HepG2 (cell line): ENCODE measurements at regions not wholly inside any gene's neighbourhood (a gene's known extent, or its start where the extent isn't known, plus 50 kb on each side); places are given as distances from the start of the nearest gene placed in this dataset.

Source experiments
- ATAC-seq: fragments of 200-7000 bp; cut with Tn5 transposase; 3 replicates; pipeline ENCODE4 v1.9.1; 2020; ENCODE audit warnings: mild to moderate bottlenecking, moderate library complexity
- BruUV-seq: library from RNA; stranded (reverse); fragments of 400-500 nt; replicated peaks from 2 replicates; lab custom pipeline; 2021; lab: Mats Ljungman, UMichigan
- CTCF ChIA-PET: fragments of 300-600 bp; formaldehyde crosslinking; extraction: SDS; loops from one replicate; lab custom pipeline; 2021; ENCODE audit warnings: low total read pairs, inconsistent platforms, low intra/inter-chr PET ratio; lab: Yijun Ruan, JAX
- POLR2A ChIA-PET: fragments of 350-600 bp; sonication (Branson Sonifier 250); formaldehyde crosslinking; loops from one replicate; lab custom pipeline; 2020; ENCODE audit warnings: antibody characterized with exemption, inconsistent platforms; lab: Yijun Ruan, JAX
- DNase-seq: peaks from one replicate; pipeline ENCODE4 v3.0.0-alpha.2; 2015; ENCODE audit warnings: low spot score
- FAIRE-seq: peaks from 3 replicates; lab custom pipeline; 2011; peaks lifted over from hg19 to GRCh38; lab: Jason Lieb, UNC
- H2AFZ ChIP-seq: one replicate; pipeline ENCODE4 v1.6.1; 2011; ENCODE audit warnings: low read length, inconsistent platforms
- H3K27ac ChIP-seq: fragments of 300-600 bp; 3 replicates; pipeline ENCODE4 v1.8.0; 2011; ENCODE audit warnings: mixed run types, mild to moderate bottlenecking, mixed read lengths, low read length, inconsistent platforms; ENCODE audit not compliant: insufficient read depth; ENCODE audit errors: extremely low read length
- H3K27me3 ChIP-seq, 2 experiments: fragments of 200-600 bp in 1 of 2; 2 replicates in 1 of 2; 3 replicates in 1 of 2; pipeline versions ENCODE4 v1.6.0 to v1.8.0; 2011; ENCODE audit warnings: low read length in 2 of 2, mild to moderate bottlenecking in 2 of 2, moderate library complexity in 2 of 2, inconsistent platforms in 1 of 2; ENCODE audit not compliant: insufficient read depth in 2 of 2, control insufficient read depth in 1 of 2
- H3K36me3 ChIP-seq, 2 experiments: fragments of 200-600 bp in 1 of 2; replicated peaks in 1 of 2; 2 replicates in 1 of 2; 3 replicates in 1 of 2; pipeline versions ENCODE4 v1.5.1 to v1.8.0; 2011; ENCODE audit warnings: low read length in 2 of 2, inconsistent platforms in 1 of 2; ENCODE audit not compliant: insufficient read depth in 2 of 2, control insufficient read depth in 1 of 2
- H3K4me1 ChIP-seq: 2 replicates; pipeline ENCODE4 v1.5.1; 2012; ENCODE audit warnings: low read length, inconsistent platforms; ENCODE audit not compliant: insufficient read depth
- H3K4me2 ChIP-seq: 2 replicates; pipeline ENCODE4 v1.6.0; 2011; ENCODE audit warnings: low read depth, low read length, inconsistent platforms
- H3K4me3 ChIP-seq, 3 experiments: fragments of 200-600 bp in 1 of 3; sonication (generic), shearing (Covaris generic) in 1 of 3; replicated peaks in 1 of 3; 2 replicates each; pipeline ENCODE4 v1.5.1; 2011 to 2016; ENCODE audit warnings: low read length in 3 of 3, inconsistent platforms in 2 of 3, low read depth in 2 of 3, mild to moderate bottlenecking in 2 of 3, control low read depth in 1 of 3, mixed read lengths in 1 of 3; ENCODE audit not compliant: insufficient read depth in 1 of 3
- H3K79me2 ChIP-seq: one replicate; pipeline ENCODE4 v1.6.1; 2011; ENCODE audit warnings: low read length, inconsistent platforms; ENCODE audit not compliant: insufficient read depth
- H3K9ac ChIP-seq: 2 replicates; pipeline ENCODE4 v1.6.0; 2011; ENCODE audit warnings: mild to moderate bottlenecking, low read depth, low read length, inconsistent platforms; ENCODE audit not compliant: insufficient read depth
- H3K9me3 ChIP-seq: 2 replicates; pipeline ENCODE4 v1.5.1; 2012; ENCODE audit warnings: mild to moderate bottlenecking, low read length
- H4K20me1 ChIP-seq: 2 replicates; pipeline ENCODE4 v1.6.0; 2011; ENCODE audit warnings: inconsistent platforms, mild to moderate bottlenecking, low read length, moderate library complexity; ENCODE audit not compliant: insufficient read depth
- BCL6 ChIP-seq: IDR thresholded peaks from 2 replicates; pipeline ENCODE4 v1.6.1; 2016; ENCODE audit warnings: missing genetic modification reagents, missing compliant biosample characterization
- KMT2A ChIP-seq: sonication (generic); formaldehyde crosslinking; IDR thresholded peaks from 2 replicates; pipeline ENCODE4 v1.4.0; 2020; ENCODE audit warnings: missing genetic modification reagents
- NR1H2 ChIP-seq: sonication (generic); formaldehyde crosslinking; IDR thresholded peaks from 2 replicates; pipeline ENCODE4 v1.8.1; 2022; ENCODE audit warnings: low read depth, missing genetic modification reagents, borderline replicate concordance
- SIX4 ChIP-seq: sonication (generic); formaldehyde crosslinking; IDR thresholded peaks from 2 replicates; pipeline ENCODE4 v1.4.0; 2020; ENCODE audit warnings: missing genetic modification reagents
- ZFY ChIP-seq: sonication (generic); formaldehyde crosslinking; IDR thresholded peaks from 2 replicates; pipeline ENCODE4 v1.4.0; 2020; ENCODE audit warnings: missing genetic modification reagents
- WGBS: methylation state at CpG from one replicate; pipeline ENCODE4 v1.1.6; 2017; ENCODE audit warnings: low lambda C conversion rate; 5-methylcytosine and 5-hydroxymethylcytosine counted together
- in situ Hi-C: cut with HindIII; loops from 2 replicates; pipeline ENCODE4 v1.10.0; 2017; ENCODE audit warnings: low pct_unique_long_range_greater_than_20kb; ENCODE audit not compliant: extremely low pct_ligation_motif_present
- intact Hi-C: fragments of 100-400 bp; cut with micrococcal nuclease; formaldehyde crosslinking; loops from one replicate; pipeline ENCODE4 v1.10.0; 2022; ENCODE audit not compliant: unreplicated experiment
- TF ChIP-seq, protein P1 (sequence below): sonication (generic); formaldehyde crosslinking; IDR thresholded peaks from 2 replicates; pipeline ENCODE4 v1.4.0; 2020; ENCODE audit warnings: missing genetic modification reagents
- TF ChIP-seq, protein P2 (sequence below): sonication (generic); formaldehyde crosslinking; IDR thresholded peaks from 2 replicates; pipeline ENCODE4 v1.5.1; 2020; ENCODE audit warnings: mild to moderate bottlenecking, missing genetic modification reagents, borderline replicate concordance

DNA sequence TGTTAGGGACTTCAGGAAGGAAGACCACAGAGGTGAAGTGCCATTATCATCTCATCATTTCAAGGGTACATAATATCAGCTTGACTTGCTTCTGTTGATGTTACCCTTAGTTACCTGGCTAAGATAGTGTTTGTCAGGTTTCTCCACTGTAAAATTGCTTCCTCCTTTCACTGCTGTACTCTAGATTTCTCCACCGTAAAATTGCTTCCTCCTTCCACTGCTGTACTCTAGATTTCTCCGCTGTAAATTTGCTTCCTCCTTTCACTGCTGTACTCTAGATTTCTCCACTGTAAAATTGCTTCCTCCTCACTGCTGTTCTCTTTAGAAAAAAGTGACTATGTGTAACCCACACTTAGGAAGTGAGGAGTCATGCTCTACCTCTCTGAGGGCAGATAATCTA lies 1460.3 kb downstream of the SUCLG1 start:
- CTCF ChIA-PET, result no interaction called here
- intact Hi-C loops (no loop called here), in situ Hi-C loops (no loop called here)
- no peak for ATAC-seq
- 22% methylated on average over 2 of the region's 2 CpGs for WGBS
- Histone ChIP-seq H3K4me3 (no peak overlapping the region), H3K4me2 (no peak overlapping the region), H4K20me1 (no peaks in the 10 kb centered on the region), H2AFZ (no peak overlapping the region), H3K27ac (no peak overlapping the region), H3K9ac (no peak overlapping the region), H3K4me1 (no peaks in the 10 kb centered on the region), H3K79me2 (no peaks in the 10 kb centered on the region), H3K9me3 (peaks cover 29% of the 10 kb centered on the region), H3K36me3 (no peaks in the 10 kb centered on the region), H3K27me3 (no peaks in the 10 kb centered on the region)
- no peak for FAIRE-seq
- BruUV-seq, result no TSS peak
- TF ChIP-seq ZFY (CRISPR knock-in tag) (no peak), SIX4 (CRISPR knock-in tag) (no peak), NR1H2 (CRISPR knock-in tag) (no peak), BCL6 (CRISPR knock-in tag) (no peak), KMT2A (no peak)
- TF ChIP-seq, protein P1, sequence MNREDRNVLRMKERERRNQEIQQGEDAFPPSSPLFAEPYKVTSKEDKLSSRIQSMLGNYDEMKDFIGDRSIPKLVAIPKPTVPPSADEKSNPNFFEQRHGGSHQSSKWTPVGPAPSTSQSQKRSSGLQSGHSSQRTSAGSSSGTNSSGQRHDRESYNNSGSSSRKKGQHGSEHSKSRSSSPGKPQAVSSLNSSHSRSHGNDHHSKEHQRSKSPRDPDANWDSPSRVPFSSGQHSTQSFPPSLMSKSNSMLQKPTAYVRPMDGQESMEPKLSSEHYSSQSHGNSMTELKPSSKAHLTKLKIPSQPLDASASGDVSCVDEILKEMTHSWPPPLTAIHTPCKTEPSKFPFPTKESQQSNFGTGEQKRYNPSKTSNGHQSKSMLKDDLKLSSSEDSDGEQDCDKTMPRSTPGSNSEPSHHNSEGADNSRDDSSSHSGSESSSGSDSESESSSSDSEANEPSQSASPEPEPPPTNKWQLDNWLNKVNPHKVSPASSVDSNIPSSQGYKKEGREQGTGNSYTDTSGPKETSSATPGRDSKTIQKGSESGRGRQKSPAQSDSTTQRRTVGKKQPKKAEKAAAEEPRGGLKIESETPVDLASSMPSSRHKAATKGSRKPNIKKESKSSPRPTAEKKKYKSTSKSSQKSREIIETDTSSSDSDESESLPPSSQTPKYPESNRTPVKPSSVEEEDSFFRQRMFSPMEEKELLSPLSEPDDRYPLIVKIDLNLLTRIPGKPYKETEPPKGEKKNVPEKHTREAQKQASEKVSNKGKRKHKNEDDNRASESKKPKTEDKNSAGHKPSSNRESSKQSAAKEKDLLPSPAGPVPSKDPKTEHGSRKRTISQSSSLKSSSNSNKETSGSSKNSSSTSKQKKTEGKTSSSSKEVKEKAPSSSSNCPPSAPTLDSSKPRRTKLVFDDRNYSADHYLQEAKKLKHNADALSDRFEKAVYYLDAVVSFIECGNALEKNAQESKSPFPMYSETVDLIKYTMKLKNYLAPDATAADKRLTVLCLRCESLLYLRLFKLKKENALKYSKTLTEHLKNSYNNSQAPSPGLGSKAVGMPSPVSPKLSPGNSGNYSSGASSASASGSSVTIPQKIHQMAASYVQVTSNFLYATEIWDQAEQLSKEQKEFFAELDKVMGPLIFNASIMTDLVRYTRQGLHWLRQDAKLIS (CRISPR knock-in tag), result no peak
- TF ChIP-seq, protein P2, sequence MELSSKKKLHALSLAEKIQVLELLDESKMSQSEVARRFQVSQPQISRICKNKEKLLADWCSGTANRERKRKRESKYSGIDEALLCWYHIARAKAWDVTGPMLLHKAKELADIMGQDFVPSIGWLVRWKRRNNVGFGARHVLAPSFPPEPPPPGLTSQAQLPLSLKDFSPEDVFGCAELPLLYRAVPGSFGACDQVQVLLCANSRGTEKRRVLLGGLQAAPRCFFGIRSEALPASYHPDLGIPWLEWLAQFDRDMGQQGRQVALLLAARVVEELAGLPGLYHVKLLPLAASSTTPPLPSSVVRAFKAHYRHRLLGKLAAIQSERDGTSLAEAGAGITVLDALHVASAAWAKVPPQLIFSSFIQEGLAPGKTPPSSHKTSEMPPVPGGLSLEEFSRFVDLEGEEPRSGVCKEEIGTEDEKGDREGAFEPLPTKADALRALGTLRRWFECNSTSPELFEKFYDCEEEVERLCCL (CRISPR knock-in tag), result no peak
- POLR2A ChIA-PET, result no interaction called here
- DNase-seq, result no peak
